Fibroblast of mammary gland (primary cell): ENCODE measurements at regions not wholly inside any gene's neighbourhood (a gene's known extent, or its start where the extent isn't known, plus 50 kb on each side); places are given as distances from the start of the nearest gene placed in this dataset.

Experiments used
- DNase-seq: peaks from one replicate; pipeline ENCODE4 v3.0.0-alpha.2; 2010; ENCODE audit warnings: low read depth
- H3K4me3 ChIP-seq: 2 replicates; pipeline ENCODE4 v1.5.1; 2011; ENCODE audit warnings: low read depth, mild to moderate bottlenecking, low read length, moderate library complexity; ENCODE audit not compliant: control insufficient read depth
- CTCF ChIP-seq: conservative IDR thresholded peaks from 2 replicates; pipeline ENCODE4 v1.5.1; 2011; ENCODE audit warnings: low read depth, low read length, inconsistent platforms; ENCODE audit not compliant: control insufficient read depth, insufficient read depth

GRCh38 chr12:125324861-125325490, 259.7 kb downstream of the AACS start:
- H3K4me3 ChIP-seq, result no peak overlapping the region
- TF ChIP-seq CTCF, result no peak
- no peak for DNase-seq

- no peak overlapping the region for H3K4me3 ChIP-seq
- DNase-seq, result no peak
- no peak for TF ChIP-seq CTCF
Observed at GRCh38 chr12:125329239-125330102, 264.2 kb downstream of the AACS start.

GRCh38 chr12:125330645-125331341, 265.6 kb downstream of the AACS start:
- peak; percentile 6 for DNase-seq
- H3K4me3 ChIP-seq, result no peak overlapping the region
- TF ChIP-seq CTCF, result peak; percentile 50

- TF ChIP-seq CTCF, result no peak
- no peak overlapping the region for H3K4me3 ChIP-seq
- DNase-seq, result no peak
Observed at GRCh38 chr12:125331342-125332052, 266.3 kb downstream of the AACS start.

GRCh38 chr12:125332900-125333299, 267.7 kb downstream of the AACS start:
- TF ChIP-seq CTCF, result peak; percentile 9
- no peak for DNase-seq
- no peak overlapping the region for H3K4me3 ChIP-seq

- TF ChIP-seq CTCF, result no peak
- DNase-seq, result no peak
- no peak overlapping the region for H3K4me3 ChIP-seq
Observed at GRCh38 chr12:125336246-125336645, 271.0 kb downstream of the AACS start.
